Keratinocyte (primary cell): ENCODE measurements at regions not wholly inside any gene's neighbourhood (a gene's known extent, or its start where the extent isn't known, plus 50 kb on each side); places are given as distances from the start of the nearest gene placed in this dataset.

Experiments
- DNase-seq: peaks from one replicate; pipeline ENCODE4 v3.0.0-alpha.2; 2011; ENCODE audit warnings: low read depth, missing footprints, low spot score
- FAIRE-seq: peaks from 2 replicates; lab custom pipeline; 2011; peaks lifted over from hg19 to GRCh38; lab: Jason Lieb, UNC
- H2AFZ ChIP-seq: 2 replicates; pipeline ENCODE4 v1.6.0; 2012; ENCODE audit warnings: low read length, control low read depth, inconsistent platforms; ENCODE audit not compliant: control insufficient read depth
- H3K27ac ChIP-seq: 2 replicates; pipeline ENCODE4 v1.5.1; 2011; ENCODE audit warnings: low read length; ENCODE audit not compliant: control insufficient read depth, insufficient read depth
- H3K27me3 ChIP-seq: 3 replicates; pipeline ENCODE4 v1.6.0; 2011; ENCODE audit warnings: low read length; ENCODE audit not compliant: control insufficient read depth, insufficient read depth; ENCODE audit errors: extremely low read depth
- H3K36me3 ChIP-seq, 2 experiments: 2 replicates in 1 of 2; 3 replicates in 1 of 2; pipeline ENCODE4 v1.5.1; 2011; ENCODE audit warnings: low read length in 2 of 2, mild to moderate bottlenecking in 1 of 2; ENCODE audit not compliant: control insufficient read depth in 2 of 2, insufficient read depth in 2 of 2; ENCODE audit errors: extremely low read depth in 1 of 2
- H3K4me1 ChIP-seq: 3 replicates; pipeline ENCODE4 v1.5.1; 2011; ENCODE audit warnings: low read length; ENCODE audit not compliant: control insufficient read depth, insufficient read depth; ENCODE audit errors: extremely low read depth
- H3K4me2 ChIP-seq: 3 replicates; pipeline ENCODE4 v1.6.0; 2011; ENCODE audit warnings: low read depth, low read length; ENCODE audit not compliant: control insufficient read depth, insufficient read depth; ENCODE audit errors: extremely low read depth
- H3K4me3 ChIP-seq, 3 experiments: fragments of 200-600 bp in 1 of 3; sonication (generic) in 1 of 3; 2 replicates in 2 of 3; 3 replicates in 1 of 3; pipeline ENCODE4 v1.5.1; 2011 to 2016; ENCODE audit warnings: low read length in 3 of 3, mild to moderate bottlenecking in 3 of 3, control low read depth in 2 of 3, inconsistent platforms in 1 of 3, low read depth in 1 of 3, mixed read lengths in 1 of 3, mixed run types in 1 of 3, moderate library complexity in 1 of 3; ENCODE audit not compliant: control insufficient read depth in 2 of 3, insufficient read depth in 2 of 3; ENCODE audit errors: extremely low read depth in 1 of 3
- H3K79me2 ChIP-seq: 2 replicates; pipeline ENCODE4 v1.6.0; 2012; ENCODE audit warnings: low read length; ENCODE audit not compliant: control insufficient read depth, insufficient read depth
- H3K9ac ChIP-seq: 3 replicates; pipeline ENCODE4 v1.6.0; 2011; ENCODE audit warnings: low read length; ENCODE audit not compliant: control insufficient read depth, insufficient read depth; ENCODE audit errors: extremely low read depth
- H3K9me1 ChIP-seq: 3 replicates; pipeline ENCODE4 v1.6.0; 2011; ENCODE audit warnings: low read length; ENCODE audit not compliant: control insufficient read depth, insufficient read depth; ENCODE audit errors: extremely low read depth
- H3K9me3 ChIP-seq: 2 replicates; pipeline ENCODE4 v1.5.1; 2012; ENCODE audit warnings: low read depth, low read length; ENCODE audit not compliant: control insufficient read depth
- H4K20me1 ChIP-seq: 3 replicates; pipeline ENCODE4 v1.6.0; 2011; ENCODE audit warnings: low read length; ENCODE audit not compliant: control insufficient read depth, insufficient read depth; ENCODE audit errors: extremely low read depth
- CTCF ChIP-seq, 3 experiments: IDR thresholded peaks in 1 of 3; conservative IDR thresholded peaks in 1 of 3; optimal IDR thresholded peaks in 1 of 3; 2 replicates in 2 of 3; 3 replicates in 1 of 3; pipeline versions ENCODE3 to v1.5.1; 2011; ENCODE audit warnings: low read length in 3 of 3, mild to moderate bottlenecking in 3 of 3, moderate library complexity in 2 of 3, control low read depth in 1 of 3, inconsistent platforms in 1 of 3; ENCODE audit not compliant: insufficient read depth in 2 of 3; ENCODE audit errors: extremely low read depth in 1 of 3
- EZH2 ChIP-seq: IDR thresholded peaks from one replicate; pipeline ENCODE4 v1.6.1; 2012; ENCODE audit warnings: inconsistent platforms, mild to moderate bottlenecking, low read length, moderate library complexity
- dilution Hi-C: fragments of 300-500 bp; cut with MboI; formaldehyde crosslinking; loops from one replicate; pipeline ENCODE4 v1.7.0; 2020; ENCODE audit warnings: low sequenced_read_pairs; ENCODE audit not compliant: extremely low pct_ligation_motif_present

- no peaks in the 10 kb centered on the region for H3K9me3 ChIP-seq
- no peaks in the 10 kb centered on the region for H4K20me1 ChIP-seq
- no peaks in the 10 kb centered on the region for H3K36me3 ChIP-seq
- no peaks in the 10 kb centered on the region for H3K27me3 ChIP-seq
- dilution Hi-C loops, result no loop called here
- no peak for DNase-seq
- no peaks in the 10 kb centered on the region for H3K79me2 ChIP-seq
- H3K4me2 ChIP-seq, result no peak overlapping the region
- FAIRE-seq, result no peak
- no peak overlapping the region for H3K9ac ChIP-seq
- no peaks in the 10 kb centered on the region for H3K4me1 ChIP-seq
- H3K9me1 ChIP-seq, result no peaks in the 10 kb centered on the region
- H3K4me3 ChIP-seq, result no peak overlapping the region
- H2AFZ ChIP-seq, result no peak overlapping the region
- TF ChIP-seq CTCF (optimal IDR thresholded peaks at IDR 0.05 in 1 of 3, IDR thresholded peaks at IDR 0.05 in 1 of 3, conservative IDR thresholded peaks at IDR 0.05 in 1 of 3; ENCODE audit: extremely low read depth in 1 of 3, insufficient read depth in 2 of 3, low read length in 3 of 3), result no peak
- TF ChIP-seq EZH2, result no peak
- no peak overlapping the region for H3K27ac ChIP-seq
These were observed 263.7 kb upstream of the SEL1L start for GRCh38 chr14:81797315-81797714.

DNA sequence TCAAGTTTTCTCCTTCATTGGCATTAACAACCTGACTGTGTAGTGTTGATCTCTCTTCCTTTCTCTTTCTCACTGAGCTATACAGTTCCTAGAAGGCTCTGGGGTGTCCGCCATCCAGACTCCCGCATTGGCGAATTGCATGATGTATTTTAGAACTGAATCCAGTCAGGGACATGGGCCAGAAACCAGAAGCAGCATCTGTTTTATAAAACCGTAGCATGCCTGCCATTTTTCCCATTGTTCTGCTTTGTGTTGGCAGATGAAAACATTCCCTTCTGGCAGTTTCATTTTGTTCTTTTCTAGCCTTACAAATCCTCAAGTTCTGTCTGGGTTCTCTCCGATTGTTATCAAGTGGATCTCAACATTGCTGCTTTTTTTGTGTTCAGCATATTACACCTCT is 268.3 kb upstream of the SEL1L start:
- H3K27me3 ChIP-seq, result no peaks in the 10 kb centered on the region
- no peak overlapping the region for H3K27ac ChIP-seq
- H3K9me3 ChIP-seq, result no peaks in the 10 kb centered on the region
- H3K79me2 ChIP-seq, result no peaks in the 10 kb centered on the region
- H2AFZ ChIP-seq, result no peak overlapping the region
- dilution Hi-C loops, result no loop called here
- no peak overlapping the region for H3K4me3 ChIP-seq
- H3K9ac ChIP-seq, result no peak overlapping the region
- no peaks in the 10 kb centered on the region for H3K36me3 ChIP-seq
- DNase-seq, result no peak
- FAIRE-seq, result no peak
- no peaks in the 10 kb centered on the region for H4K20me1 ChIP-seq
- H3K4me2 ChIP-seq, result no peak overlapping the region
- H3K4me1 ChIP-seq, result no peaks in the 10 kb centered on the region
- no peak for TF ChIP-seq EZH2
- TF ChIP-seq CTCF (optimal IDR thresholded peaks at IDR 0.05 in 1 of 3, IDR thresholded peaks at IDR 0.05 in 1 of 3, conservative IDR thresholded peaks at IDR 0.05 in 1 of 3; ENCODE audit: extremely low read depth in 1 of 3, insufficient read depth in 2 of 3, low read length in 3 of 3), result no peak
- no peaks in the 10 kb centered on the region for H3K9me1 ChIP-seq
